PC-3 (cell line): ENCODE measurements at regions not wholly inside any gene's neighbourhood (a gene's known extent, or its start where the extent isn't known, plus 50 kb on each side); places are given as distances from the start of the nearest gene placed in this dataset.

ENCODE experiments used
- ATAC-seq: fragments of 200-7000 bp; cut with Tn5 transposase; 2 replicates; pipeline ENCODE4 v1.9.1; 2020; ENCODE audit warnings: mild to moderate bottlenecking, moderate library complexity
- BruUV-seq: library from RNA; stranded (reverse); fragments of 400-500 nt; replicated peaks from 2 replicates; lab custom pipeline; 2021; lab: Mats Ljungman, UMichigan
- CTCF ChIA-PET: fragments of 300-600 bp; sonication (Branson Sonifier 250); formaldehyde crosslinking; loops from one replicate; lab custom pipeline; 2022; ENCODE audit warnings: antibody characterized with exemption; lab: Charles Lee
- POLR2A ChIA-PET: fragments of 300-600 bp; sonication (Branson Sonifier 250); formaldehyde crosslinking; loops from one replicate; lab custom pipeline; 2022; ENCODE audit warnings: antibody characterized with exemption; ENCODE audit not compliant: unreplicated experiment; lab: Charles Lee
- DNase-seq: peaks from one replicate; pipeline ENCODE4 v3.0.0-alpha.2; 2015
- H2AFZ ChIP-seq: fragments of 300-600 bp; sonication (generic); 2 replicates; pipeline ENCODE4 v1.6.0; 2016; ENCODE audit warnings: antibody characterized with exemption, low read length
- H3F3A ChIP-seq: fragments of 300-600 bp; sonication (generic); one replicate; pipeline ENCODE4 v1.6.0; 2017; ENCODE audit warnings: antibody characterized with exemption, low read length, control low read depth, mild to moderate bottlenecking; ENCODE audit not compliant: unreplicated experiment
- H3K27ac ChIP-seq: fragments of 300-600 bp; sonication (generic); 2 replicates; pipeline ENCODE4 v1.5.1; 2016; ENCODE audit warnings: mild to moderate bottlenecking, low read length
- H3K27me3 ChIP-seq: fragments of 300-600 bp; sonication (generic); 2 replicates; pipeline ENCODE4 v1.6.1; 2016; ENCODE audit warnings: low read length, mixed read lengths
- H3K36me3 ChIP-seq: fragments of 300-600 bp; sonication (generic); 2 replicates; pipeline ENCODE4 v1.6.1; 2016; ENCODE audit warnings: low read depth, mixed run types, low read length, mixed read lengths
- H3K4me1 ChIP-seq: fragments of 300-600 bp; sonication (generic); 2 replicates; pipeline ENCODE4 v1.5.1; 2016; ENCODE audit warnings: low read length; ENCODE audit not compliant: insufficient read depth
- H3K4me2 ChIP-seq: fragments of 300-600 bp; sonication (generic); 2 replicates; pipeline ENCODE4 v1.6.0; 2016; ENCODE audit warnings: low read length
- H3K4me3 ChIP-seq: fragments of 300-600 bp; sonication (generic); 2 replicates; pipeline ENCODE4 v1.5.1; 2016; ENCODE audit warnings: mild to moderate bottlenecking, low read length, mixed read lengths
- H3K79me2 ChIP-seq: fragments of 300-600 bp; sonication (generic); 2 replicates; pipeline ENCODE4 v1.6.1; 2017; ENCODE audit warnings: low read length, mixed read lengths
- H3K9ac ChIP-seq: fragments of 300-600 bp; sonication (generic); 2 replicates; pipeline ENCODE4 v1.6.0; 2016; ENCODE audit warnings: mild to moderate bottlenecking, low read length
- H3K9me2 ChIP-seq: fragments of 300-600 bp; sonication (generic); replicated peaks from 2 replicates; pipeline ENCODE4 v1.6.1; 2016; ENCODE audit warnings: mixed run types, low read length, mixed read lengths
- H3K9me3 ChIP-seq: fragments of 300-600 bp; sonication (generic); 2 replicates; pipeline ENCODE4 v1.6.1; 2016; ENCODE audit warnings: low read length, mixed read lengths
- H4K20me1 ChIP-seq: fragments of 300-600 bp; sonication (generic); 2 replicates; pipeline ENCODE4 v1.6.1; 2016; ENCODE audit warnings: low read length, mixed read lengths
- CTCF ChIP-seq: fragments of 300-600 bp; sonication (generic); conservative IDR thresholded peaks from 2 replicates; pipeline ENCODE4 v1.5.1; 2017; ENCODE audit warnings: antibody characterized with exemption, low read depth, mild to moderate bottlenecking, low read length
- EZH2 ChIP-seq: fragments of 300-600 bp; sonication (generic); IDR thresholded peaks from one replicate; pipeline ENCODE4 v1.6.1; 2017; ENCODE audit warnings: antibody characterized with exemption, mild to moderate bottlenecking, low read length; ENCODE audit not compliant: unreplicated experiment
- EZH2phosphoT487 ChIP-seq: fragments of 300-600 bp; sonication (generic); IDR thresholded peaks from 2 replicates; pipeline ENCODE4 v1.6.1; 2018; ENCODE audit warnings: mild to moderate bottlenecking, antibody characterized with exemption, low read length, borderline replicate concordance
- intact Hi-C: fragments of 100-400 bp; cut with micrococcal nuclease; formaldehyde crosslinking; loops from 2 replicates; pipeline ENCODE4 v1.9.0; 2023

GRCh38 chr10:117674646-117675045 lies 132.1 kb downstream of the EMX2 start:
- no peak overlapping the region for H3K9ac ChIP-seq
- H3K9me3 ChIP-seq, result no peaks in the 10 kb centered on the region
- H3K36me3 ChIP-seq, result no peaks in the 10 kb centered on the region
- DNase-seq (no peak), ATAC-seq (no peak)
- no peaks in the 10 kb centered on the region for H3K9me2 ChIP-seq
- no peaks in the 10 kb centered on the region for H3K79me2 ChIP-seq
- H3K4me1 ChIP-seq, result peaks cover 8% of the 10 kb centered on the region
- CTCF ChIA-PET, result no interaction called here
- intact Hi-C loops, result no loop called here
- POLR2A ChIA-PET, result no interaction called here
- no peaks in the 10 kb centered on the region for H3F3A ChIP-seq
- H3K27me3 ChIP-seq, result no peaks in the 10 kb centered on the region
- no peak overlapping the region for H3K4me3 ChIP-seq
- no peak overlapping the region for H2AFZ ChIP-seq
- no peak overlapping the region for H3K27ac ChIP-seq
- BruUV-seq, result no TSS peak
- H3K4me2 ChIP-seq, result no peak overlapping the region
- TF ChIP-seq EZH2phosphoT487 (no peak), CTCF (no peak), EZH2 (no peak)
- H4K20me1 ChIP-seq, result no peaks in the 10 kb centered on the region

GRCh38 chr10:117675514-117676055 lies 133.0 kb downstream of the EMX2 start:
- Histone ChIP-seq H3F3A (no peaks in the 10 kb centered on the region), H3K4me3 (no peak overlapping the region), H3K79me2 (no peaks in the 10 kb centered on the region), H3K27ac (no peak overlapping the region), H3K9me3 (no peaks in the 10 kb centered on the region), H3K9ac (no peak overlapping the region), H3K36me3 (no peaks in the 10 kb centered on the region), H3K4me2 (no peak overlapping the region), H3K27me3 (no peaks in the 10 kb centered on the region), H2AFZ (no peak overlapping the region), H3K4me1 (peaks cover 8% of the 10 kb centered on the region), H4K20me1 (no peaks in the 10 kb centered on the region), H3K9me2 (no peaks in the 10 kb centered on the region)
- POLR2A ChIA-PET, result no interaction called here
- BruUV-seq, result no TSS peak
- CTCF ChIA-PET, result no interaction called here
- DNase-seq (no peak), ATAC-seq (no peak)
- intact Hi-C loops, result no loop called here
- TF ChIP-seq EZH2 (no peak), EZH2phosphoT487 (no peak), CTCF (no peak)

- Histone ChIP-seq H3K36me3 (no peaks in the 10 kb centered on the region), H3K79me2 (no peaks in the 10 kb centered on the region), H3F3A (no peaks in the 10 kb centered on the region), H2AFZ (no peak overlapping the region), H3K4me3 (no peak overlapping the region), H3K27ac (no peak overlapping the region), H3K27me3 (no peaks in the 10 kb centered on the region), H3K4me2 (no peak overlapping the region), H4K20me1 (no peaks in the 10 kb centered on the region), H3K9ac (no peak overlapping the region), H3K9me3 (no peaks in the 10 kb centered on the region), H3K4me1 (peaks cover 8% of the 10 kb centered on the region), H3K9me2 (no peaks in the 10 kb centered on the region)
- ATAC-seq (no peak; the same call in 1 of the 2 replicates), DNase-seq (peak; percentile 63)
- ChIA-PET POLR2A (no interaction called here), CTCF (no interaction called here)
- no peak for TF ChIP-seq CTCF
- TF ChIP-seq EZH2, result no peak
- no peak for TF ChIP-seq EZH2phosphoT487
- BruUV-seq, result no TSS peak
- intact Hi-C loops, result no loop called here
These were observed 134.7 kb downstream of the EMX2 start for GRCh38 chr10:117677239-117677638.
